Islet precursor cell (in vitro differentiated cells): ENCODE measurements at regions not wholly inside any gene's neighbourhood (a gene's known extent, or its start where the extent isn't known, plus 50 kb on each side); places are given as distances from the start of the nearest gene placed in this dataset.
A peak's percentile ranks its signal among the peaks of the same experiment; 100 is the strongest.

Experiments used
- DNase-seq: peaks from one replicate; pipeline ENCODE4 v3.0.0-alpha.2; 2018

GRCh38 chr4:162727232-162727631 is 439.5 kb downstream of the NAF1 start:
- DNase-seq: no peak

DNA sequence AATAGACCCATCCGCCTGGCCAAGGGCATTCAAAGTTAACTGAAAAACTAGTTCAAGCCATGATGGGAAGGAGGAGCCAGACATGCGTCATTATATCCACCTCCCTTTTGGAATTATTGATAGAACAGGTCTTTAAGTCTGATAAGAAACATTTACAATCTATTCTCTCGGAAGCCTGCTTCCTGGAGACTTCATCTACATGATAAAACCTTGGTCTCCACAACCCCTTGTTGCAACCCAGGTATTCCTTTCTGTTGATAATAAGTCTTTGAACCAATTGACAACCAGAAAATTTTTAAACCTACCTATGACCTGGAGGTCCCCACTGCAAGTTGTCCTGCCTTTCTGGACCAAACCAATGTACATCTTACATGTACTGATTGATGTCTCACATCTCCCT is 451.3 kb downstream of the NAF1 start:
- no peak for DNase-seq

DNA sequence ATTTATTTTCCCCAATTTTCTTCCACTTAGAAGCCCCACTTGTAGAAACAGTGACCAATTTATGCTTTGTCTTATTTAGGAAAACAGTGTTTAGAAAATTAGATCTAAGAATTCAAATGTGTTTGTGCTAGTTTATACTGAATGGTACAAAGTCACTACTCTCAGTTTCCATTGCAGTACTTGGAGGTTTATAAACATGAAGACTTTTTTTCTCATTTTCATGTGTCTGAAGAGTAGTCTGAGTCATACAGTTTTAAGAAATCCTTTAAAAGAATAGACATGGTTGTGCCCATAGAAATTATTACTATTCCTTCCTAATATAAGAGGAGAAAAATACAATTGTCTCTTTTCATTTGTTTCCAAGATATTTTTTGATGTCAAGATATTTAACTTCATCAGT is 458.7 kb downstream of the NAF1 start:
- DNase-seq: no peak

GRCh38 chr4:162706632-162707031 is 460.1 kb downstream of the NAF1 start:
- DNase-seq: no peak

DNA sequence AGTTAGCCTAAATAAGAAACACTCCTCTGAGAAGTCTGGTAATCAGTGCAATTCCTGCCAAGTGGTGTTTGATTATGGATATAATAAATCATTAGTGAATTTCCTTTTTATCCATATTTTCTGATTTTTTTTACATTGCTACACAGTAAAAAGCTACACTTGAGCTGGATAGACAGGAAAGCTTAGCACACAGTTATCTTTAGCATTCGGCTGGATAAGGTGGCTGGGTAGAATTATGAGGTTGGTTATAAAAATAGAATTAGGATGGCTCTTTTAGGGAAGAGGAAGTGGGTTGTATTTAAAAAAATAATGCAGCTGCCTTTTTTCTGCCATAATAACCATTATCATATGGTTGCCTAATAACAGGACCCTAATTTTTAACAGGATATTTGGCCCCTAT is 460.6 kb downstream of the NAF1 start:
- no peak for DNase-seq

DNA sequence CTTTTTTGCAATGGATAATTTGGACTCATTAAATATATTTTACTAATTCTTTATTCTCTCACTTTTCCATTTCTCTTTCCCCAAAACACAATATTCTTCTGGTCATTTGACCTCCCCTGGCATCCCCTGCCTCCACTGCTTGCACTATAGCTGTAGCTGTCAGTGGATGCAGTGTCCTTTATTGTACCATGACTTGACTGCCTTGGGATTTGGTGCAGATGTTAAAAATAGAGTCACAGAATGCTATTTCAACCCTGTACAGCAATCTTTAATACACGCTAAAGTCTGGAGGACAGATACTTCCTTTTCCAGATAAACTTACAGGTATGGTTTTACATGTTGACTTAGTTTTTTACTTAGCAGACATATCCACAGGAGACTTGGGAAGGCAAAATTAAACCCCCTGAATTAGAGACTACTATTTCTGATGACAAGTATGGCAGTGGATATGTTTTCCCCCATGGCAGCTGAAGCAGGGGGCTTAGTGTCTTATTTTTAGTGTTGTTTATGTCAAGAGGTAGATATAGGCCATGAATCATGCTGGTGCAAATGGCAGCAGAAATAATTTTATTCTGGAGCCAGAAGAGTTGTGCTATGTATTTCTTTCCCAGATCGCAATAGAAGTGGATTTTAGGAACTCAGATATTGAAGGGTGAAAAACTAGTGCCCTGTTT is 461.4 kb downstream of the NAF1 start:
- DNase-seq: no peak

- DNase-seq: no peak
Measured at GRCh38 chr4:162700815-162701361, 465.8 kb downstream of the NAF1 start.

DNA sequence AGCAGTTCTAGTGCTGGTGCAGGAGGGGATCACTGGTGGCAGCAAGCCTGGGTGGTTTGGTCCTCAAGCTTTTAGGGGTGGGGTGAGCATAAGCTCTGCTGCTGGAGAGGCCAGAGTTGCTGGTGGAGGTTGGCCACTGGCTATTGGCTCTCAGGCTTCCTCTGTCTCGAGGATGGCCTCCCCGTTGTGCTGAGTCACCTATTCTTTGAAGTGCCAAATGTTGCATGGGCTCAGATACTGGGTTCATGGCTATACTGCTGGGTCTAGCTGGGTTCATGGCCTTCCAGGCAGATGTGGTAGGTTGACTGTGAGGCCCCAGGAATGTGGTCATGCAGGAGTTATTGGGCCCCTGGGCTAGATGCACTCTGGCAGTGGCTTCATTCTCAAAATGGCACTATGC is 466.3 kb downstream of the NAF1 start:
- peak; percentile 49 for DNase-seq

- DNase-seq: no peak
Measured at GRCh38 chr4:162699629-162700028, 467.1 kb downstream of the NAF1 start.

GRCh38 chr4:162685410-162685809 is 481.3 kb downstream of the NAF1 start:
- no peak for DNase-seq

- no peak for DNase-seq
Measured at GRCh38 chr4:162684998-162685397, 481.7 kb downstream of the NAF1 start.

DNA sequence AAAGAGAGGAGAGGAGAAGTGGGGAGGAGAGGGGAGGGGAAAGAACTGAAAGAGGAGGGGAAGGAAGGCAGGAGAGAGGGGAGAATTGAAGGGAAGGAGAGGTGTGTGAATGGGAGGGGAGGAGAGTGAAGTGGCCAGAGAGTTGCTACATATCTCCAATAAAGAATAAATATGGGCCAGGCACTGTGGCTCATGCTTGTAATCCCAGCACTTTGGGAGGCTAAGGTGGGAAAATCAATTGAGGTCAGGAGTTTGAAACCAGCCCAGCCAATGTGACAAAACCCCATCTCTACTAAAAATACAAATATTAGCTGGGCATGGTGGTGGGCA is 482.4 kb downstream of the NAF1 start:
- DNase-seq: no peak

GRCh38 chr4:162683659-162684370 is 482.9 kb downstream of the NAF1 start:
- no peak for DNase-seq

GRCh38 chr4:162682651-162683050 is 484.0 kb downstream of the NAF1 start:
- no peak for DNase-seq

GRCh38 chr4:162681212-162681611 is 485.5 kb downstream of the NAF1 start:
- no peak for DNase-seq

DNA sequence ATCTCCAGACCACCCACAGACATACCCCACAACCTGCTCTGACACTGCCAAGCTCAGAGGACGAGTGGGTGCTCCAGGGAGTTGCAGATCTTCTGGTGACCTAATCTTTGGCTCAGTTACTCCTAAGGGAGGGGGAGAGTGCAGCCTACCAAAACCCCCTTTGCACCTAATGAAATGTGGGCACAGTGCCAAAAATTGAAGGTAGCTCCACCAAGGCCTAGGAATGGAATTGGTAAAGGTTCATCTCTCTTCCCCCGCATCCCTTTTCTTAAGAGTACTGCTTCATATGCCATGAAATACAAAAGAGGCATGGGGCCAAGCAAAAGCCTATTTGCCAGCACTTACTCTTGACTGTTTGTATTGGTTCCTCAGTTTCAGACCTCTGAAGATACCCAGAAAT is 491.0 kb downstream of the NAF1 start:
- DNase-seq: no peak

DNA sequence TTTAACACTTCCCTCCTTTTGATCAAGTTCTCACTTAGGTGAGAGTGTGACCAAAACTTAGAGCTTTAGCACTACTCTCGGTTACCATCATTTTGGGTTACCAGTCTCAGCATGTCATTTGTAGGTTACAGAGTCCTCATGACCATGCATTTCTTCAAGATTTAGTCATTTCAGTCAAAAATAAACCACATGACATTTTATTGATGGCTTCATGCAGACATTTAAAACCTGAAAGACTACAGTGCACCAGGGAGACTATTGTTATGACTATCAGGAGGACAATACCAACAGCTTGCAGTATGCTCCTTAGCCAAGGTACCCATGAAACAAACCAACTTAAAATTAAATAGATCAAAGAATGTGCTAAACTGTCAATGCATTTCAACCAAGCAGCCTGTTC is 498.1 kb upstream of the FSTL5 start:
- DNase-seq: no peak

DNA sequence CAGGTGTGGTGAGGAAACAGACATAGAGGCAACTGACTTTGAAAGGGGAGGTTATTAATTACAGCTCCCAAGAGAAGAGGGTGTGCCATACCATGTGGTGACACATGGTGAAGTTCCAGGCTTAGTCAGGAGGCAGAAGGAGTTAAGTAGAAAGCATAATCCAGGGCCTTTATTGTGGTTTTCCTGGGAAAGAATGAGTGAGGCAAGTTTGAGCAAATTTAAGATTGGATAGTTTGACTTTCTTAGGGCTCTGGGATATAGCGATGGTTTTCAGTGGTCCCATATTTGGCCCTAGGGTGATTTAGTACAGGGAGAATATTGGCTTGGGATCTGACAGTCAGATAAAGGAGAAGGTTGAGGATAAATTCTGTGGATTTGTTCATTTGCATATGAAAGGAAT is 495.9 kb upstream of the FSTL5 start:
- DNase-seq: no peak

- no peak for DNase-seq
Measured at GRCh38 chr4:162657966-162658365, 494.2 kb upstream of the FSTL5 start.

DNA sequence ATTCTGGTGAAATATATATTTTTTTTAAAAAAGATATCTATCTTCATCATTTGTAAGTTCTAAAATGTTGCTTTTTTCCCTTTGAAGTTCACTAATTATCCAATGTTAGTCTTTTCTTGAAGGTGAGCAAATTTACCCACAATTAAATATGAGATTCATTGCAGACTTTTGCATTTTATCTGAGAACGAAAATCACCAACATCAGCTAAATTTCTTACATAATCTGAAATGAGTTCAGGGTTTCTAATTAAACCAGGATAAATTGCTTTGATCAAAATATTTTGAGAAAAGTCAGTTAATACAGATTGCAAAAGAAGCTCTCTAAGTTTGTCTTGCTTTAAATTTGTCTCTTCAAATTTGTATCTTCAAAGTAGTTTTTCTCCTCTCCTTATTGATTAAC is 486.4 kb upstream of the FSTL5 start:
- no peak for DNase-seq

- no peak for DNase-seq
Measured at GRCh38 chr4:162645381-162645780, 481.6 kb upstream of the FSTL5 start.

- no peak for DNase-seq
Measured at GRCh38 chr4:162644346-162644745, 480.5 kb upstream of the FSTL5 start.

- no peak for DNase-seq
Measured at GRCh38 chr4:162640152-162640551, 476.4 kb upstream of the FSTL5 start.

DNA sequence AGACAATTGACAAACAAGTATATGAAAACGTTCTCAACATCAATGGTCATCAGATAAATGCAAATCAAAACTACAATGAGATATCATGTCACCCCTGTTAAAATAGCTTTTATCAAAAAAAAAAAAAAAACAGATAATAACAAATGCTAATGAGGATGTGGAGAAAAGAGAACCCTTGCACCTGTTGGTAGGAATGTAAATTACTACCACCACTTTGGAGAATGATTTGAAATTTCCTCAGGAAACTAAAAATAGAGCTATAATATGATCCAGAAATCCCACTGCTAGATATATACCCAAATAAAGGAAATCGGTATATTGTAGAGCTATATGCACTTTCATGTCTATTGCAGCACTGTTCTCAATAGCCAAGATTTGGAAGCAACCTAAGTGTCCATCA is 470.6 kb upstream of the FSTL5 start:
- DNase-seq: no peak

DNA sequence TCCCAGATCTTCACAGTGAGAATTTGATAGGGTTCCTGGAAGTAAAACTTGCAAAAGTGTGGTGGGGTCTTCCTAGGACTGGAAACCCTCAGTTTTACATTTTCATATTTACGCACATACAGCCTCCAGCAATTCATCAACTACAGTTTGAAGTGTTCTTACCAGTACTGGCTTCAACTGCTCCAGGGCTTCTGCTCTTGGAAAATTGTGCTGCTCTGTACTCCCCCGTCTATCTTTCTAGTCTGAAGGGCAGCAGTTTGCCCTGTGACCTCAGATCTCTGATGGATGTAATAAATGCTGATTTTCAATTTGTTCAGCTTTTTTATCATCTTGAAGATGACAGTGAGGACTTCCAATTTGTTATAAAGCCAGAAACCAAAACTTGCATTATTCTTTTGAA is 458.9 kb upstream of the FSTL5 start:
- DNase-seq: no peak
